ENCODE measurements at regions not wholly inside any gene's neighbourhood (a gene's known extent, or its start where the extent isn't known, plus 50 kb on each side); places are given as distances from the start of the nearest gene placed in this dataset.

- no peak for TF ChIP-seq CTCF (IDR thresholded peaks at IDR 0.05)
- TF ChIP-seq POLR2A (IDR thresholded peaks at IDR 0.05) = no peak
Observed at GRCh38 chr15:89412905-89413411, 78.3 kb upstream of the POLG start.
